ENCODE measurements at regions not wholly inside any gene's neighbourhood (a gene's known extent, or its start where the extent isn't known, plus 50 kb on each side); places are given as distances from the start of the nearest gene placed in this dataset.

- Mint-ChIP-seq H3K36me3 (ENCODE audit: low read depth) (no peaks in the 10 kb centered on the region), H3K27me3 (no peaks in the 10 kb centered on the region), H3K9me3 (peaks cover 4% of the 10 kb centered on the region), H3K4me1 (ENCODE audit: low read depth) (no peaks in the 10 kb centered on the region), H3K4me3 (no peak overlapping the region), H3K27ac (no peak overlapping the region)
- CTCF ChIA-PET = no interaction called here
- POLR2A ChIA-PET = no interaction called here
- intact Hi-C loops (cut with DNase I, micrococcal nuclease) = no loop called here
- Histone ChIP-seq H3K9me3 (ENCODE audit: control insufficient read depth in 1 of 2, insufficient read depth in 1 of 2, low read length in 2 of 2) (no peaks in the 10 kb centered on the region), H3K4me3 (ENCODE audit: low read length) (no peak overlapping the region), H3K4me1 (ENCODE audit: insufficient read depth, low read length) (no peaks in the 10 kb centered on the region), H3K36me3 (ENCODE audit: insufficient read depth, low read length) (no peaks in the 10 kb centered on the region), H3K27me3 (ENCODE audit: control insufficient read depth in 1 of 2, insufficient read depth in 2 of 2, low read length in 2 of 2) (no peaks in the 10 kb centered on the region), H3K27ac (ENCODE audit: low read depth in 1 of 2, low read length in 2 of 2) (no peak overlapping the region)
- no peak for TF ChIP-seq CTCF (IDR thresholded peaks at IDR 0.05)
- DNase-seq (no peak), ATAC-seq (ENCODE audit: poor library complexity) (no peak)
Observed at GRCh38 chr20:11585752-11586352, 331.8 kb upstream of the BTBD3 start.

- H3K9me3 Mint-ChIP-seq = peaks cover 11% of the 10 kb centered on the region
- no peaks in the 10 kb centered on the region for H3K9me3 ChIP-seq (ENCODE audit: control insufficient read depth in 1 of 2, insufficient read depth in 1 of 2, low read length in 2 of 2)
- H3K4me1 ChIP-seq (ENCODE audit: insufficient read depth, low read length) = no peaks in the 10 kb centered on the region
- H3K27ac ChIP-seq (ENCODE audit: low read depth in 1 of 2, low read length in 2 of 2) = no peak overlapping the region
- DNase-seq (no peak), ATAC-seq (ENCODE audit: poor library complexity) (no peak)
- H3K27me3 ChIP-seq (ENCODE audit: control insufficient read depth in 1 of 2, insufficient read depth in 2 of 2, low read length in 2 of 2) = no peaks in the 10 kb centered on the region
- ChIA-PET CTCF (no interaction called here), POLR2A (no interaction called here)
- intact Hi-C loops (cut with DNase I, micrococcal nuclease) = no loop called here
- H3K36me3 ChIP-seq (ENCODE audit: insufficient read depth, low read length) = no peaks in the 10 kb centered on the region
- no peak overlapping the region for H3K27ac Mint-ChIP-seq
- H3K4me3 Mint-ChIP-seq = no peak overlapping the region
- no peak for TF ChIP-seq CTCF (IDR thresholded peaks at IDR 0.05)
- H3K27me3 Mint-ChIP-seq = no peaks in the 10 kb centered on the region
- no peak overlapping the region for H3K4me3 ChIP-seq (ENCODE audit: low read length)
- no peaks in the 10 kb centered on the region for H3K4me1 Mint-ChIP-seq (ENCODE audit: low read depth)
- H3K36me3 Mint-ChIP-seq (ENCODE audit: low read depth) = no peaks in the 10 kb centered on the region
Observed at GRCh38 chr20:11588875-11589274, 328.8 kb upstream of the BTBD3 start.

GRCh38 chr20:11591965-11592364, 325.7 kb upstream of the BTBD3 start:
- TF ChIP-seq CTCF (IDR thresholded peaks at IDR 0.05) = no peak
- peaks cover 14% of the 10 kb centered on the region for H3K9me3 Mint-ChIP-seq
- H3K36me3 ChIP-seq (ENCODE audit: insufficient read depth, low read length) = no peaks in the 10 kb centered on the region
- H3K4me1 ChIP-seq (ENCODE audit: insufficient read depth, low read length) = no peaks in the 10 kb centered on the region
- no peak overlapping the region for H3K27ac Mint-ChIP-seq
- H3K9me3 ChIP-seq (ENCODE audit: control insufficient read depth in 1 of 2, insufficient read depth in 1 of 2, low read length in 2 of 2) = peaks cover 0 to 4% of the 10 kb centered on the region in 2 experiments
- H3K27ac ChIP-seq (ENCODE audit: low read depth in 1 of 2, low read length in 2 of 2) = no peak overlapping the region
- intact Hi-C loops (cut with DNase I, micrococcal nuclease) = no loop called here
- no peak overlapping the region for H3K4me3 Mint-ChIP-seq
- no peak for DNase-seq
- H3K27me3 Mint-ChIP-seq = no peaks in the 10 kb centered on the region
- ChIA-PET CTCF (no interaction called here), POLR2A (no interaction called here)
- H3K4me3 ChIP-seq (ENCODE audit: low read length) = no peak overlapping the region
- H3K4me1 Mint-ChIP-seq (ENCODE audit: low read depth) = no peaks in the 10 kb centered on the region
- no peak for ATAC-seq (ENCODE audit: poor library complexity)
- H3K36me3 Mint-ChIP-seq (ENCODE audit: low read depth) = no peaks in the 10 kb centered on the region
- H3K27me3 ChIP-seq (ENCODE audit: control insufficient read depth in 1 of 2, insufficient read depth in 2 of 2, low read length in 2 of 2) = no peaks in the 10 kb centered on the region

All from CD4-positive, alpha-beta T cell (primary cell).